ENCODE measurements at regions not wholly inside any gene's neighbourhood (a gene's known extent, or its start where the extent isn't known, plus 50 kb on each side); places are given as distances from the start of the nearest gene placed in this dataset.

DNA sequence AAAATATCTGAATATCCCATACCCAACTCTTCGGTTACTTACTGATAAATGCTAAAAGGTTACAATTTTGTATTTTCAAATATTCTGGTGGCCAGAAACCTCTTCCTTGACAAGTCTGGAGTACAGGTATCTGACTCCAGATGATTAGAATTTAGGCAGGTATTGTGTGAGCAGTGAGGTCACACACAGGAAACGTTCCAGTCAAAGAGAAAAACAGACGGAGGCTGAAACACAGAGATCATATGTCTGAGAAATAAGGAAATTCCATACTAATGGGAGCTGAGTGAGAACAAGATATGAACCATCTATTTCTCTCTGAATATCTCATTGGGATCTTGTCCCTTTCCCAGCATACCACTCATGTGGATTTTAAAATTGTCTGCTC lies 89.4 kb upstream of the IGLL5 start:
- DNase-seq (ENCODE audit: low spot score), result no peak
- TF ChIP-seq, protein P1, sequence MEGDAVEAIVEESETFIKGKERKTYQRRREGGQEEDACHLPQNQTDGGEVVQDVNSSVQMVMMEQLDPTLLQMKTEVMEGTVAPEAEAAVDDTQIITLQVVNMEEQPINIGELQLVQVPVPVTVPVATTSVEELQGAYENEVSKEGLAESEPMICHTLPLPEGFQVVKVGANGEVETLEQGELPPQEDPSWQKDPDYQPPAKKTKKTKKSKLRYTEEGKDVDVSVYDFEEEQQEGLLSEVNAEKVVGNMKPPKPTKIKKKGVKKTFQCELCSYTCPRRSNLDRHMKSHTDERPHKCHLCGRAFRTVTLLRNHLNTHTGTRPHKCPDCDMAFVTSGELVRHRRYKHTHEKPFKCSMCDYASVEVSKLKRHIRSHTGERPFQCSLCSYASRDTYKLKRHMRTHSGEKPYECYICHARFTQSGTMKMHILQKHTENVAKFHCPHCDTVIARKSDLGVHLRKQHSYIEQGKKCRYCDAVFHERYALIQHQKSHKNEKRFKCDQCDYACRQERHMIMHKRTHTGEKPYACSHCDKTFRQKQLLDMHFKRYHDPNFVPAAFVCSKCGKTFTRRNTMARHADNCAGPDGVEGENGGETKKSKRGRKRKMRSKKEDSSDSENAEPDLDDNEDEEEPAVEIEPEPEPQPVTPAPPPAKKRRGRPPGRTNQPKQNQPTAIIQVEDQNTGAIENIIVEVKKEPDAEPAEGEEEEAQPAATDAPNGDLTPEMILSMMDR (IDR thresholded peaks at IDR 0.05; ENCODE audit: extremely low read depth, insufficient read depth, missing control alignments), result no peak
- in situ Hi-C loops (cut with MboI; ENCODE audit: low pct_unique_long_range_greater_than_20kb, low sequenced_read_pairs, unreplicated experiment), result no loop called here

DNA sequence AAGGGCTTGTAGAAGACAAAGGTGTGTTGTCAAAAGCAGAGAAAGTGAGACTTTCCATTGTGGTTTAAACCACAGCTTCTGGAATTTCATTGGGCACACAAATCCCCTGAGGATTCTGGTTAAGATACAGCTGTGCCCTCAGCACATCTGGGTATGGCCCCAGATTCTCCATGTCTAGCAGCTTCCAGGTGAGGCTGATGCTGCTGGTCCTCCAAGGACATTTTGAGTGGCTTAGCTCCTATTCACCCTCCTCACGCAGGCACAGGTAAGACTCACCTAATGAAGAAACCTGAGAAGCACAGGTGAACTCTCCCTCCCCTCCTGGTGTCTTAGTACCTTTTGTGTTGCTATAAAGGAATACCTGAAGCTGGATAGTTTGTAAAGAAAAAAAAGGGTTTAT lies 88.9 kb upstream of the IGLL5 start:
- DNase-seq (ENCODE audit: low spot score), result no peak
- in situ Hi-C loops (cut with MboI; ENCODE audit: low pct_unique_long_range_greater_than_20kb, low sequenced_read_pairs, unreplicated experiment), result no loop called here
- TF ChIP-seq, protein P1 (IDR thresholded peaks at IDR 0.05; ENCODE audit: extremely low read depth, insufficient read depth, missing control alignments), result no peak

DNA sequence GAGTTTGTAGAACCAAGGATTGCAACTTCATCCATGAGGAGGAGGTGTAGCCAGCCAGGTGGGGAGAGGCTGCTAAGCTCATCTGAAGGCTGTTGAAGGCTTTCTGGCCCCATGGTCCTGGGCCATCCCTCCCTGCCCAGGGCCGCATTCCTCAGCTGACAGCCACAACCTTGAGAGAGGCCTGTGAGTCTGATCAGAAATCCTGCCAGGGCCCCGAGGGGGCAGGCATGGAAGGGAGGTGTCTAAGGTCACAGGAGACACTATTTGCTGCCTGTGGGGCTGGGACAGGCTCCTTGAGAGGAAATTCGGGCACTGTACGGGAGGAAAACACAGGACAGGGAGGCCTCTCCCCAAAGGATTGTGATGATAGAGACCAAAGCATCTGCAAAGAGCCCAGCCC lies 88.1 kb upstream of the IGLL5 start:
- DNase-seq (ENCODE audit: low spot score), result no peak
- TF ChIP-seq, protein P1 (IDR thresholded peaks at IDR 0.05; ENCODE audit: extremely low read depth, insufficient read depth, missing control alignments), result no peak
- in situ Hi-C loops (cut with MboI; ENCODE audit: low pct_unique_long_range_greater_than_20kb, low sequenced_read_pairs, unreplicated experiment), result no loop called here

DNA sequence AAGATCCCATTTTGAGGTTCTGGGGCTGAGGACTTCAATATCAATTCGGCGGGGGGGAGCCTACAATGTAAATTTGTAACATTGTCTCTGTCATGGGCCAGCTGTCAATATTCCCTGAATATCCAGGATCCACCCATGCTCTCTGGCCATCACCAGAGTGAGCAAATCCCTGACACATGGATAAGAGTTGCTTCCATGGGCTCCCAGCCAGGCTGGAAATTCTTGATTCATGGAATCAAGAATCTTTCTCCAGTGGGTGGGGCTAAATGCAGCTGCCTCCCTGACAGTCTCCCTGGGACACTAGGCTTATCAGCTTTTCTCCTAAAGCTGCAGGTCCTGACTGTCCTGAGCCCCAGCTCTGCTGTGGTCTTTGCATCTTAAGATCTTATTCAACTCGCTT lies 86.9 kb upstream of the IGLL5 start:
- TF ChIP-seq, protein P1 (IDR thresholded peaks at IDR 0.05; ENCODE audit: extremely low read depth, insufficient read depth, missing control alignments), result no peak
- no peak for DNase-seq (ENCODE audit: low spot score)
- in situ Hi-C loops (cut with MboI; ENCODE audit: low pct_unique_long_range_greater_than_20kb, low sequenced_read_pairs, unreplicated experiment), result no loop called here

DNA sequence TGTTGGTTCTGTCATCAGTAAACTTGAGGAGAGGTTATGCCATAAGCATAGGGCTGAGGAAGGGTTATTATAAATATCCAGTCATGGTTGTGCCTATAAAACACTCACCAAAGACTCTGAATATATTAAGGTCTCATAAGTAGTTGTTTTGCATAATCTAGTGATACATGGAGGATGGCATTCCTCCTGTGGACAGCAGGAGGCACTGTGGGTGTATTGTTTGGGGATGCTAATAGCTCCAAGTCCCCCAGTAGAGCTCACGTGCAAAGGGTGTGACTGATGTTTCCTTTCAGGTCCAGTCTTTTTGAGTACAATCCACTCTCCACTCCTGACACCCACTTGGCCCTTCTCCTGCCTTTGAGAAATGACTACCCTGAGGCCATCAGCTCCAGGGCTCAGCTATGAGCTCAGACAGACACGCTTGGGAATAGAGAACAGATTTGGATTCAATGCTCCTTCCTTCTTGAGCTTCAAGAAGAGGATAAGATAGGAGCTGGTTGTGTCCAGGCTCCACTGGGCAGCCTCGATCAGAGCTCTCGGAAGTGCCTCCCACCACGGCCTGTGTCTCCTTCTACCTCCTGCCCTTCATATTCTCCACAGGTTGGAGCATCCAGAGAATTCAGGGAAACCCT lies 85.2 kb upstream of the IGLL5 start:
- in situ Hi-C loops (cut with MboI; ENCODE audit: low pct_unique_long_range_greater_than_20kb, low sequenced_read_pairs, unreplicated experiment), result no loop called here
- DNase-seq (ENCODE audit: low spot score), result peak; percentile 40
- TF ChIP-seq, protein P1 (IDR thresholded peaks at IDR 0.05; ENCODE audit: extremely low read depth, insufficient read depth, missing control alignments), result no peak

DNA sequence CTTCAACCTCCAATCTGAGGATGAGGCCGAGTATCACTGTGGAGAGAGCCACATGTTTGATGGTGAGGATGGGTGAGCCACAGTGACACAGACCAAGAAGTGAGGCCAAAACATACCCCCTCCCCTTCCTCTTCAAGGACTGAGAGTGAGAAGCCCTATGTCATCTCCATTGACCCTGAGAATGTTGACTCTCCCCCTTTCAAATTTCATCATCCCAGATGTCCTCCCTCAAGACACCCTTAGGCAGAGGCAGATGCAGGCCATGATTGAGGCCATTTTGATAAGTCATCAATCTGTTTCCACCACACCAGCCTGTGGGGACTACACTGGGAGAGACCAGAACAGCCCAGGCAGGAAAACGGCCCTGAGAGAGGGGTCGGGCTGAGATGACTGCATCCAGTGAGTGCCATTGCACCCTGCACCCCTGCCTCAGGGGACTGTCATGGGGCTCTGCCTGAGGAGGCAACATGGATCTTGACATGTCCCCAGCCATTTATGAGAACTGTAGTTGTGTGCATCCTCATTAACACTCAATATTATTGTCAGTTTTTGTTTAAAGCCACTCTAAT lies 84.2 kb upstream of the IGLL5 start:
- in situ Hi-C loops (cut with MboI; ENCODE audit: low pct_unique_long_range_greater_than_20kb, low sequenced_read_pairs, unreplicated experiment), result no loop called here
- TF ChIP-seq, protein P1 (IDR thresholded peaks at IDR 0.05; ENCODE audit: extremely low read depth, insufficient read depth, missing control alignments), result no peak
- DNase-seq (ENCODE audit: low spot score), result no peak
